ENCODE measurements at regions not wholly inside any gene's neighbourhood (a gene's known extent, or its start where the extent isn't known, plus 50 kb on each side); places are given as distances from the start of the nearest gene placed in this dataset.
"Not testable (repeated sequence)": the region's sequence is repeated elsewhere in the genome, so short reads cannot be mapped to it uniquely, and the experiment has no call there.

DNA sequence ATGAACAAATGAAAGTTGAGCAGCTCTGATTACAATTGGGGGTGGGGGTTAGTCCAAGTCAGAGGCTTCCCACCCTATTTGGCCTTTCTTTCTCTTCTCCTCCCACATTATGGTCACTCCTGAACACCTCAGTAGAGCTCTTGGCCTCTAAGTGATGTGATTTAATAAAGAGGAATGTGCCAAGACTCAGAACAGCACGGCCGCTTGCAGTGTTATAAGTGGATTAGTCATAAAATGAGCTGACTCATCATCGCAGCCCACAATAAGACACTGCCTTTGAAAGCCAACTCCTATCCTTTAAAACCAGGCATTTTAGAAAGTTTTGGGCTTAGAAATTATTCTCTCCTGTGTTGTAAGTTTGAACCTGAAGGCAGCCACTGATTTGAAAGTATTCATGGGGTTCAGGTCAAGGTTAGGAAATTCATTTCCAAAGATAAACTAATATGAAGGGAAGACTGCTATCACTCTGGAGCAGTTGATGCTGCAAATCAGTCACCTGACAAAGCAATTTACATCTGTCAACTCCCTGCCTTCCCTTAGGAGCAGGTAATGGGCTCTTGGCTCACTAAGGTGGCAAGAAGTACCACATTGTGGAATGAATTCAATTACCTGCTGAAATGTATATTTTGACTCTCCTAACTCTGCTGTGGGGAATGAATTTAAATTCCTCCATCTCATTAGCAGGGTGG, 283.6 kb upstream of the NMUR2 start:
- DNase-seq (ENCODE audit: low spot score) (peak; percentile 94), FAIRE-seq (peak; percentile 97)

DNA sequence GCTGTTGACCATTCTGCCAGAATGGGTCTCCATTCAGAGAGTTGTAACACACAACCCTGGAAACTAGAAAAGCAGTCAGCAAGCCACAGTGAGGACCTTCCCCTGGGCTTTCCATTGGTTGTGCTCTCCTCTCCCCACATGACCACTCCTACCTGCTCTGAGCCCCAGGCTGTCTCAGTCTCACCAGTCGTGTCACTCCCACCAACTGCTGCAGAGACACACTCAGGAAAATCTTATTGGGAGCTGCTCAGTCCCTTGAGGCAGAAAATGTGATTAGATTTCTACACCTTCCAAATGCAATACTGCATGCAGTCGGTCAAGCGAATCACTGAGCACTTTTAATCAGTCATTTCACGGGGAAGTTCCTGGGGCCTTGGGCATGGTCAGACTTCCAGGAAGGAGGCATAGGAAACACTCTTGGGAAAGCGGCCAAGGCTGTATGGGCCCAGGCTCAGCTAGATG, 284.2 kb upstream of the NMUR2 start:
- FAIRE-seq = peak; percentile 91

DNA sequence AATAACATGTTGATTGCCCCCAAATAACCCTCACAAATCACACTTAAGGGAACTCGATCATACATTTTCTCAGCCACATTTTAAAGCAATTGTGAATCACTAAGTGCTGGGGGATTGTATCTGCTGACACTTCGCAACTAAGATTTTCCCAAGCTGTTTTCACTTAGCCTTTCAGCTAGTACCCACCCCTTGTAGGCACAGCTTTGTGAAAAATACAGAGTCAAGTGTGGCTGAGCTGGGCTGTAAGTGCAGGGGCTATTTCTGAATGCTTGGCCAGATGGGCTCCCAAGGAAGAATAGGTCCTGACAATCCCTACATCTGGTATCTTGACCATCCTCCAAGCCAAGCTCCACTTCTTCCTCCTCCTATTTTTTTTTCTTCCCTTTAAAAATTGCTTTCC, 289.2 kb upstream of the NMUR2 start:
- FAIRE-seq (no peak), DNase-seq (ENCODE audit: low spot score) (no peak)

More for the DNA sequence above, 284.2 kb upstream of the NMUR2 start:
- peak; percentile 70 for DNase-seq (ENCODE audit: low spot score)

DNA sequence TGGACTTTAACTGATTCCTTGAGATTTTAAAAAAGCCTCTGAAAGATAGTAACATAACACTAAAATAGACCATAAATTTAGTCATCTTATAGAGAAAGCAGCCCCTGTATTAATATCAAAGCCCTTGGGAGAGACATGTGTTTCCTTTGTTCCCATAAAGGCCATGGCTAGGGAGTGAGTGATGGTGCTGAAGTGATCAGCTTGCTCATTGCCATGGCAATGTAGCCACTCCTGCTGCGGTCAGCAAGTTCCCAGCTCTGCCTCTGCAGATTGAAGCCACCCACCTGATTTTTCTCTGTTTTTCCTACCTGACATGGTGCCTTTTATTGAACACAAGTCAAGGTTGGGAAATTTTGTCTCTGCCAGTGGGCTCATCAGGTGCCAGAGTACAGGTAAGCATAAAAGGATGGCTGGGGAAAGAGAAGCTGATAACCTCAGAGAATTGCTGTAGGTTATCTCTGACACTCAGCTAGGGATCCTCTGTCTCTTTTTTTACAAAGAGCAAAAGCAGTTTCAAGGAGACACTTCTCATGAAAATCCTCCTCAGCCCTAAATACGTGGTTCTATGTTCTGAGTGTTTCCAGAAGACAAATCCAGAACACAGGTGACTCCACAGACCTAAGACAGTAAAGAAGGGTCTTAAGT, 296.3 kb upstream of the NMUR2 start:
- DNase-seq (ENCODE audit: low spot score) = no peak
- FAIRE-seq = no peak

DNA sequence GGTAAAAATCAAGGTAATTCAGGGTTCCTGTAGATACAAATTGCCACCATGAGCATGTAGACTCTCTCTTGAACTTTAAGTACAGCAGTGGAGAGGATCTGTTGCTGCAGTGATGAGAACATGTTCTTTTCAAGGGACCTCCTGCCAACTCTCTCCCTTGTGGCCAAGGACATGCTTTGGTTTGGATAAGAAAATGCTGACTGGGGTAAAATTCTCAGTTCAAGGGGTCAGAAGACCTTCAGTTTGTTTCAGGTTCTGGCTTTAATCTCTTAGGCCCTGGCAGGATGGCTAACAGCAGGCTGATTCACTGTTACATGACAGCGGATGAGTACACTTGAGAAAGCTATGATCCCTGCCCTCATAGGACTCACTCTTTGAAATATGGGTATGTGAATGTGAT, 299.2 kb upstream of the NMUR2 start:
- FAIRE-seq = no peak
- no peak for DNase-seq (ENCODE audit: low spot score)

GRCh38 chr5:152711801-152712388, 306.8 kb upstream of the NMUR2 start:
- FAIRE-seq = no peak
- no peak for DNase-seq (ENCODE audit: low spot score)

GRCh38 chr5:152717393-152717792, 312.3 kb upstream of the NMUR2 start:
- DNase-seq (ENCODE audit: low spot score) (no peak), FAIRE-seq (no peak)

DNA sequence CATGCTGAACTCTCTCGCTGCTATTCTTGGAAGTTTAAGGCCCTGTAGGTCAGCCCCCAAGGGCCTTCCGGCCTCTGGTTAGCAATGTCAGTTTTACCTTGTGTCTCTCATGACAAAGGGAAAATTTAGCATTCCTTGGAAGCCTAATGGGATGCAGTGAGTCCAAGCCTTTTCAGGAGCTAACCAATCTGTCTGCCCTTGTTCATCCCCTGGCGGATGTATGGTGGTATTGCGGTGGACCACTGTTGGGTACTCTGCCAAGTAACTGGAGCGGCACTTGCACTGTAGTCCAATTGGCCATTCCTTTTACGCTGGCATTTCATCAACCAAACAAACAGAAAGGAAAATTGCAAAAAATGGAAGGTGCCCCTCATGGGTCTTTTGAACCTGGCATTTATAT, 318.4 kb upstream of the NMUR2 start:
- DNase-seq (ENCODE audit: low spot score) = no peak
- no peak for FAIRE-seq

- FAIRE-seq (no peak), DNase-seq (ENCODE audit: low spot score) (no peak)
These were observed 325.1 kb upstream of the NMUR2 start for GRCh38 chr5:152730176-152730575.

DNA sequence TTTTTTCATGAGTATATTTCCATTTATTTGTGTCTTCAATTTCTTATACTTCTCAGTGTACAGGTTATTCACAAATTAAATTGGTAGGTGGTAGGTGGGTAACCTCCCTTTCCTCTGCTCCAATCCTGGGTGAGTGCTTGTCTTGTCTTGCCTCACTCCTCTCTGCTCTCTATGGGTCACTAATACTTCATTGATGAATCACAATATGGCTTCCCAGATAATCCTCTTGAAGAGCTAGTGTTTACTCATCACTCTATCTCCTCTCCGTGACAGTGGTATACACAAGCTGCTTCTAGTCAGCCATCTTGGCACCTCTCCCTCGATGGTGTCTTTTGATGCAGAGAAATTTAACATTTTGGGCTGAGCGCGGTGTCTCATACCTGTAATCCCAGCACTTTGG, 331.8 kb upstream of the NMUR2 start:
- FAIRE-seq = no peak
- DNase-seq (ENCODE audit: low spot score) = no peak

DNA sequence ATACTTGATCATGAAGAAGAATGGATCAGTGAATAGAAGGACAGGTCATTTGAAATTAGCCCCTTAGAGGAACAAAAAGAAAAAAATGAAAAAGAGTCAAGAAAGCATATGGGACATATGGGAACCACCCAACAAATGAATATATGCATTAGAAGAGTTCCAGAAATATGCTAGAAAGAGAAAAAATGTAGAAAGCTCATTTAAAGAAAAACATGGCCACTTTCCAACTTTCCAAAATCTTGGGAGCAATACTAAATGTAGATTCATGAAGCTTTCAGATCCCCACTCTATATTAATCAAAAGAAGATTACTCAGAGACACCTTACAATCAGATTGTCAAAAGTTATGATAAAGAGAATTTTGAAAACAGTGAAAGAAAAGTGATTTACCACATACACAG, 334.8 kb upstream of the NMUR2 start:
- no peak for FAIRE-seq
- DNase-seq (ENCODE audit: low spot score) = no peak

DNA sequence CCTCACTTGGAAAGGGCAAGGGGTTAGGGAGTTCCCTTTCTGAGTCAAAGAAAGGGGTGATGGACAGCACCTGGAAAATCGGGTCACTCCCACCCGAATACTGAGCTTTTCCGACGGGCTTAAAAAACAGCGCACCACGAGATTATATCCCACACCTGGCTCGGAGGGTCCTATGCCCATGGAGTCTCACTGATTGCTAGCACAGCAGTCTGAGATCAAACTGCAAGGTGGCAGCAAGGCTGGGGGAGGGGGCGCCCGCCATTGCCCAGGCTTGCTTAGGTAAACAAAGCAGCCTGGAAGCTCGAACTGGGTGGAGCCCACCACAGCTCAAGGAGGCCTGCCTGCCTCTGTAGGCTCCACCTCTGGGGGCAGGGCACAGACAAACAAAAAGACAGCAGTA, 336.0 kb upstream of the NMUR2 start:
- FAIRE-seq; DNase-seq (ENCODE audit: low spot score): not testable (repeated sequence)

- FAIRE-seq; DNase-seq (ENCODE audit: low spot score): not testable (repeated sequence)
These were observed 382.7 kb upstream of the NMUR2 start for GRCh38 chr5:152787709-152788217.

DNA sequence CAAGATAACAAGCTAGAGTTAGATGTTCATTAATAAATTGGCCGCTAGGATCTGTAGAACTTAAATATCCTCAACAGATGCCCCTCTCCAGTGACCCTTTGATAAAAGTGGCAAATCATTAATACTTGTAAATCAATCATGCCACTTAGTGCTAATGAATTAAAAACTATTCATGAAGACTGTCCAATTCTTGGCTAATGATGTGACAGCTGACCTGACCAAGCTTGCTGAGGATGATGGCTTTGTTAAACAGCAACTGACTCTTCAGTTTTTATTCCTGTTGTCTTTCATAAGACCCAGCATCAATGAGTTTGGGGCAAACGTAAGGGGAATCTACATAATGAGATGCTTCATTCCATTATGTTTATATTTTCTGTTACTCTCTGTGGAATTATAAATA, 396.8 kb upstream of the NMUR2 start:
- FAIRE-seq (no peak), DNase-seq (ENCODE audit: low spot score) (no peak)

DNA sequence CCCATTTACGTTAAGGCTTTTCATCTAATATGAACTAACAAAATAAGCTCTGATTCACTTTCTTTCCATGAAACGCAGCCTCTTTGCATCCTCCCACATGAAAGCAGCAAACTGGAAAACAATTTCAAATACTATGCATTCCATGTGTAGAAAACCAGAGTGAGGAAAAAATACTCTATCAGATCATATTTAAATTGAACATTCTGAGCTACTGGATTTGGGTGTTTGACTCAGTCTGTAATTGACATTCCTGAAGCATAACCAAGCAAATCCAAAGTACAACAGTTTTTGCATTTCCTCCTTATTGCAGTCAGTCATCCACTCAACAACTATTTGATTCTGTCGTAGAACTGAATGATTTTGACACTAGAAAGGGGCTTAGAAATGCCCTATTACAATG, 399.1 kb upstream of the NMUR2 start:
- no peak for DNase-seq (ENCODE audit: low spot score)
- no peak for FAIRE-seq

- no peak for DNase-seq (ENCODE audit: low spot score)
- FAIRE-seq = no peak
These were observed 406.9 kb upstream of the NMUR2 start for GRCh38 chr5:152811988-152812387.

DNA sequence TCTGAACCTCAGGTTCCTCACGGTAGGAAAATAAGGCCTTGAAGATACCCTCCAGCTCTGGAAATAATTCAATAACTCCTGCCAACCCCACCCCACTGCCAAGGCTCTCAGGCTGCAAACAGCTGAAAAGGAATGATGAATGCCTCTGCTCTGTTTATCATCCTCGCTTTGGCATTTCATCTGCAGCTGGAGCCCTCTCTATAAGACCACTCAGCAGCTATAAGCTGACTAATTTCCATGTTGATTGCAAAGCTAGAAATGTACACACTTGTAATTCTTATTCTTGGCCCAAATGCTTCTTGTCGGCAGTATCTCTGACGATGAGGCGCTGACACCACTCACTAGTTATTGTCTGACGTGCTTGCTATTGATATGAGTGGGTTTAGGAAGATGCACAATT, 408.4 kb upstream of the NMUR2 start:
- FAIRE-seq (no peak), DNase-seq (ENCODE audit: low spot score) (no peak)

DNA sequence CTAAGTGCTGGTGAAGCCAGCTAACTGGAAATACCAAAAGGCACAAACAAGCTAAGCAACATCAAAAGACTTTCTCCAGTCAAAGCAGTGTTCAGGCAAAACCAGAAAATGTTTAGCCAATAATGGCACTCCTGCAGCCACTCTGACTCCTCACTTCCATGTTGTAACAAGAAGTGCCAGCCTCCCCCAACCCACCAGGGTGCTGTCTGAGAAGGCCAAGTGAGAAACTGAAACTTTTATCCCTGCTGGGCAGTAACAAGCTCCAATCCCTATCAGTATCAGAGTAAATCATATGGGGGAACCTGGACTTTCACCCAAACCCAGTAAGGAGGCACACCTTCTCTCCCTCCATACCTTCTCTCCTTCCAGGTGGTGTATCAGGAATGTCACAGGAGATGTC, 414.8 kb upstream of the NMUR2 start:
- FAIRE-seq (no peak), DNase-seq (ENCODE audit: low spot score) (no peak)

DNA sequence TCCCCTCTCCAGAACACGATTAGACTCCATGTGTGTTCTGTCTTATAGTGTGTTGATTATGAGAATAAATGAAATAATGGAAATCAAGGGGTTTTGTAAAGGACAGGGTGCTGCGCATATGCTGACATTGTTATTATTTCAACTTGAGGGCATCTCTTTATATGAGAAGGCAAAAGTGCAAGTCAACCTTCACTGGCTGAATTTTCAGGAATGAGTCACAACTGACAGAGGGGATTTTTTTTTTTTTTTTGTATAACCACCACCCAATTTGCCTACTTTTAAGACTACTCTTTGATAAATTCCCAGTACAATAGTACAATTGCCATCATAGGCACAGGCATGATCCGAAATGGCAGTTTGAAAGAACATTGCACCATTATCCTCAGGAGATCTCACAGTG, 419.2 kb upstream of the NMUR2 start:
- DNase-seq (ENCODE audit: low spot score) = no peak
- FAIRE-seq = no peak

DNA sequence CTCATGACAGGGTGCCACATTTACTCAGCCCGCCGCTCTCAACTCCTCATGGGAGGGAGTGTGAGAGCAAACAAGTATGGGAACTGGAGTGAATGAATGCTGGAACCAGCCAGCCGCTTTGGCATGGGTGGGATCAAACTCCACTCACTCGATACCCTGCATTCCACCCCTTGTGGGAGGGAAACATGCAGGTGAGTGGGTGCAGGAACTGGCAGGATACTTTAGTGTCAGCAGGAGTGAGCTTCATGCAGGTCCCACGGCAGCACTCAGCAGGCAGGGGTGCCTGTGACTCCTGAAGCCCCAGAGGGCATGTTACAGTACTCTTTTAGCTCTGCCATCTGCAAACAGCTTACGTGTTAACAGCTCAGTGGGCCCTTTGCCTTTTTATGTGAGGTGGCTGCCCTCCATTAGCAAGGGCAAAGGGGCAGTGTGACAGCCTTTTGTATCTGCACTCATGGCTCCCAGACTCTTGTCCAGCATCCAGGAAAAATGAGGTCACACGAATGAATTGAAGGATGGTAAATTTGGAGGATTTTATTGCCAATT, 433.2 kb upstream of the NMUR2 start:
- DNase-seq (ENCODE audit: low spot score) (no peak), FAIRE-seq (no peak)

- FAIRE-seq (no peak), DNase-seq (ENCODE audit: low spot score) (no peak)
These were observed 439.6 kb upstream of the NMUR2 start for GRCh38 chr5:152844713-152845112.

GRCh38 chr5:152853361-152853760, 448.3 kb upstream of the NMUR2 start:
- FAIRE-seq = no peak
- no peak for DNase-seq (ENCODE audit: low spot score)
